Ovary (tissue), 3 donors: ENCODE measurements at regions not wholly inside any gene's neighbourhood (a gene's known extent, or its start where the extent isn't known, plus 50 kb on each side); places are given as distances from the start of the nearest gene placed in this dataset.

Experiments
- EP300 ChIP-seq: sonication (generic); formaldehyde crosslinking; IDR thresholded peaks from one replicate; pipeline ENCODE4 v1.6.1; 2017; ENCODE audit warnings: antibody characterized with exemption
- POLR2A ChIP-seq: fragments of 450-650 bp; IDR thresholded peaks from one replicate; pipeline ENCODE4 v1.6.1; 2017; ENCODE audit warnings: antibody characterized with exemption, mild to moderate bottlenecking, moderate library complexity
- TF ChIP-seq, protein P1 (sequence below), 3 donors: fragments of 450-650 bp in 2 of 3; fragments of 200-600 bp in 1 of 3; IDR thresholded peaks; one replicate each; pipeline versions ENCODE4 v1.5.1 to v1.8.0; 2016 to 2022; ENCODE audit warnings: antibody characterized with exemption in 3 of 3, mild to moderate bottlenecking in 1 of 3
- donor health status: DM: no; HTN: no; CAD: no.

DNA sequence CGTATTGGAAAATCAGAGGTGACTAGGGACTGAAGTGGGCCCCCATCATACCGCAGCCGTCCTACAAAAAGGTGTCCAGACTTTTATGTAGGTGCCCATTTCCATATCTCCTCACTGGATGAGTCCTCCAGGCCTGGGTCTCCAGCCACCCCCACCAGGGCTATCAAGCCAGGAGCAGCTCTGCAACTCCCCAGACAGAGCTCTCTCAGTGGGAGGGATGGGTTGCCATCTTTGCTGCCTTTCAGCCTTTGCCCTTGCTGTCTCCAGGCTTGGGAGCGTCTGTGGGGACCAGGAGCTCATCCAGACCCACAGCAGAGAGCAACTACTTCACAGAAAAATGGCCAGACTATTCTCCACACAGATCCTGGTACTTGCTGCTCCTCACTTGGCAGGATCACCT is 802.7 kb upstream of the IGFBP3 start:
- no peak for TF ChIP-seq POLR2A
- TF ChIP-seq EP300 = no peak
- TF ChIP-seq, protein P1, sequence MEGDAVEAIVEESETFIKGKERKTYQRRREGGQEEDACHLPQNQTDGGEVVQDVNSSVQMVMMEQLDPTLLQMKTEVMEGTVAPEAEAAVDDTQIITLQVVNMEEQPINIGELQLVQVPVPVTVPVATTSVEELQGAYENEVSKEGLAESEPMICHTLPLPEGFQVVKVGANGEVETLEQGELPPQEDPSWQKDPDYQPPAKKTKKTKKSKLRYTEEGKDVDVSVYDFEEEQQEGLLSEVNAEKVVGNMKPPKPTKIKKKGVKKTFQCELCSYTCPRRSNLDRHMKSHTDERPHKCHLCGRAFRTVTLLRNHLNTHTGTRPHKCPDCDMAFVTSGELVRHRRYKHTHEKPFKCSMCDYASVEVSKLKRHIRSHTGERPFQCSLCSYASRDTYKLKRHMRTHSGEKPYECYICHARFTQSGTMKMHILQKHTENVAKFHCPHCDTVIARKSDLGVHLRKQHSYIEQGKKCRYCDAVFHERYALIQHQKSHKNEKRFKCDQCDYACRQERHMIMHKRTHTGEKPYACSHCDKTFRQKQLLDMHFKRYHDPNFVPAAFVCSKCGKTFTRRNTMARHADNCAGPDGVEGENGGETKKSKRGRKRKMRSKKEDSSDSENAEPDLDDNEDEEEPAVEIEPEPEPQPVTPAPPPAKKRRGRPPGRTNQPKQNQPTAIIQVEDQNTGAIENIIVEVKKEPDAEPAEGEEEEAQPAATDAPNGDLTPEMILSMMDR (IDR thresholded peaks at IDR 0.05) = no peak
